ENCODE measurements at regions not wholly inside any gene's neighbourhood (a gene's known extent, or its start where the extent isn't known, plus 50 kb on each side); places are given as distances from the start of the nearest gene placed in this dataset.

- Mint-ChIP-seq H3K4me3 (no peak overlapping the region), H3K4me1 (ENCODE audit: unreplicated experiment) (no peaks in the 10 kb centered on the region)
Measured at GRCh38 chr12:25733541-25733940, 180.5 kb upstream of the LMNTD1 start.

GRCh38 chr12:25734529-25735180, 181.6 kb upstream of the LMNTD1 start:
- H3K27me3 Mint-ChIP-seq = no peaks in the 10 kb centered on the region
- no peaks in the 10 kb centered on the region for H3K4me1 Mint-ChIP-seq (ENCODE audit: unreplicated experiment)
- no peak overlapping the region for H3K27ac Mint-ChIP-seq
- no peak overlapping the region for H3K4me3 Mint-ChIP-seq
- DNase-seq (ENCODE audit: extremely low spot score, unreplicated experiment) = no peak
- peaks cover 16% of the 10 kb centered on the region for H3K36me3 Mint-ChIP-seq
- no peak for TF ChIP-seq CTCF (conservative IDR thresholded peaks at IDR 0.05)
- H3K9me3 Mint-ChIP-seq = peaks cover 5% of the 10 kb centered on the region

More at GRCh38 chr12:25733541-25733940, 180.5 kb upstream of the LMNTD1 start:
- Mint-ChIP-seq H3K9me3 (peaks cover 5% of the 10 kb centered on the region), H3K27me3 (no peaks in the 10 kb centered on the region), H3K27ac (no peak overlapping the region), H3K36me3 (peaks cover 16% of the 10 kb centered on the region)
- no peak for DNase-seq (ENCODE audit: extremely low spot score, unreplicated experiment)
- no peak for TF ChIP-seq CTCF (conservative IDR thresholded peaks at IDR 0.05)

- no peak for TF ChIP-seq CTCF (conservative IDR thresholded peaks at IDR 0.05)
- H3K27ac Mint-ChIP-seq = no peak overlapping the region
- peaks cover 8% of the 10 kb centered on the region for H3K9me3 Mint-ChIP-seq
- H3K4me1 Mint-ChIP-seq (ENCODE audit: unreplicated experiment) = peaks cover 8% of the 10 kb centered on the region
- H3K27me3 Mint-ChIP-seq = no peaks in the 10 kb centered on the region
- H3K4me3 Mint-ChIP-seq = no peak overlapping the region
- peaks cover 8% of the 10 kb centered on the region for H3K36me3 Mint-ChIP-seq
- DNase-seq (ENCODE audit: extremely low spot score, unreplicated experiment) = no peak
Measured at GRCh38 chr12:25740617-25741016, 187.5 kb upstream of the LMNTD1 start.

- Mint-ChIP-seq H3K4me1 (ENCODE audit: unreplicated experiment) (peaks cover 8% of the 10 kb centered on the region), H3K36me3 (peaks cover 8% of the 10 kb centered on the region), H3K27me3 (no peaks in the 10 kb centered on the region), H3K4me3 (no peak overlapping the region), H3K27ac (no peak overlapping the region), H3K9me3 (peaks cover 8% of the 10 kb centered on the region)
- no peak for TF ChIP-seq CTCF (conservative IDR thresholded peaks at IDR 0.05)
- no peak for DNase-seq (ENCODE audit: extremely low spot score, unreplicated experiment)
Measured at GRCh38 chr12:25741917-25742316, 188.8 kb upstream of the LMNTD1 start.

- H3K27ac Mint-ChIP-seq = no peak overlapping the region
- H3K27me3 Mint-ChIP-seq = no peaks in the 10 kb centered on the region
- peaks cover 8% of the 10 kb centered on the region for H3K4me1 Mint-ChIP-seq (ENCODE audit: unreplicated experiment)
- no peak for TF ChIP-seq CTCF (conservative IDR thresholded peaks at IDR 0.05)
- DNase-seq (ENCODE audit: extremely low spot score, unreplicated experiment) = no peak
- peaks cover 4% of the 10 kb centered on the region for H3K9me3 Mint-ChIP-seq
- H3K4me3 Mint-ChIP-seq = no peak overlapping the region
- H3K36me3 Mint-ChIP-seq = peaks cover 3% of the 10 kb centered on the region
Measured at GRCh38 chr12:25743679-25744215, 190.7 kb upstream of the LMNTD1 start.

All from type B pancreatic cell (in vitro differentiated cells).